ENCODE measurements at regions not wholly inside any gene's neighbourhood (a gene's known extent, or its start where the extent isn't known, plus 50 kb on each side); places are given as distances from the start of the nearest gene placed in this dataset.
"Not testable (repeated sequence)": the region's sequence is repeated elsewhere in the genome, so short reads cannot be mapped to it uniquely, and the experiment has no call there.

- H3K4me1 ChIP-seq: no peaks in the 10 kb centered on the region
- WGBS, 2 donors: 43 to 75% methylated on average over 1 of the region's 1 CpG
- no peaks in the 10 kb centered on the region for H3K9me3 ChIP-seq
- intact Hi-C loops (cut with DNase I): no loop called here
- H3K36me3 ChIP-seq: no peaks in the 10 kb centered on the region
- no peak overlapping the region for H3K4me3 ChIP-seq
- DNase-seq (no peak), FAIRE-seq (no peak), ATAC-seq (no peak)
- H3K27me3 ChIP-seq: no peaks in the 10 kb centered on the region
- TF ChIP-seq CTCF (IDR thresholded peaks at IDR 0.05): no peak
- H3K27ac ChIP-seq: no peak overlapping the region
Measured at GRCh38 chr2:35598310-35598709, 757.3 kb upstream of the CRIM1 start.

GRCh38 chr2:35591886-35592285 is 763.7 kb upstream of the CRIM1 start:
- no peak overlapping the region for H3K27ac ChIP-seq
- TF ChIP-seq CTCF (IDR thresholded peaks at IDR 0.05): no peak
- no peaks in the 10 kb centered on the region for H3K4me1 ChIP-seq
- WGBS, 2 donors: 67 to 91% methylated on average over 1 of the region's 1 CpG
- intact Hi-C loops (cut with DNase I): no loop called here
- FAIRE-seq (no peak), ATAC-seq (no peak), DNase-seq (no peak)
- H3K36me3 ChIP-seq: no peaks in the 10 kb centered on the region
- no peak overlapping the region for H3K4me3 ChIP-seq
- H3K27me3 ChIP-seq: no peaks in the 10 kb centered on the region
- H3K9me3 ChIP-seq: no peaks in the 10 kb centered on the region

- 81 to 83% methylated on average over 5 of the region's 5 CpGs for WGBS, 2 donors
- no peaks in the 10 kb centered on the region for H3K4me1 ChIP-seq
- FAIRE-seq (no peak), ATAC-seq (no peak), DNase-seq (no peak)
- H3K27me3 ChIP-seq: no peaks in the 10 kb centered on the region
- H3K4me3 ChIP-seq: no peak overlapping the region
- TF ChIP-seq CTCF (IDR thresholded peaks at IDR 0.05): no peak
- intact Hi-C loops (cut with DNase I): no loop called here
- H3K27ac ChIP-seq: no peak overlapping the region
- H3K36me3 ChIP-seq: no peaks in the 10 kb centered on the region
- H3K9me3 ChIP-seq: no peaks in the 10 kb centered on the region
Measured at GRCh38 chr2:35585972-35586371, 769.6 kb upstream of the CRIM1 start.

GRCh38 chr2:35582637-35583036 is 772.9 kb upstream of the CRIM1 start:
- Histone ChIP-seq H3K4me3 (no peak overlapping the region), H3K27ac (no peak overlapping the region), H3K9me3 (no peaks in the 10 kb centered on the region), H3K36me3 (no peaks in the 10 kb centered on the region), H3K27me3 (no peaks in the 10 kb centered on the region), H3K4me1 (no peaks in the 10 kb centered on the region)
- FAIRE-seq: no peak
- DNase-seq: no peak
- TF ChIP-seq CTCF (IDR thresholded peaks at IDR 0.05): no peak
- no peak for ATAC-seq
- WGBS, 2 donors: 71 to 78% methylated on average over 4 of the region's 4 CpGs
- intact Hi-C loops (cut with DNase I): no loop called here

- no peak overlapping the region for H3K27ac ChIP-seq
- no peak for ATAC-seq
- H3K9me3 ChIP-seq: no peaks in the 10 kb centered on the region
- H3K27me3 ChIP-seq: no peaks in the 10 kb centered on the region
- TF ChIP-seq CTCF (IDR thresholded peaks at IDR 0.05): no peak
- no peaks in the 10 kb centered on the region for H3K36me3 ChIP-seq
- WGBS, 2 donors: 92 to 96% methylated on average over 2 of the region's 2 CpGs
- no peak for DNase-seq
- H3K4me1 ChIP-seq: no peaks in the 10 kb centered on the region
- no peak overlapping the region for H3K4me3 ChIP-seq
- intact Hi-C loops (cut with DNase I): no loop called here
- no peak for FAIRE-seq
Measured at GRCh38 chr2:35580956-35581355, 774.6 kb upstream of the CRIM1 start.

- peak in 1 of 6 donors; percentile 35 for DNase-seq
- ATAC-seq; H3K9me3 ChIP-seq; H3K27me3 ChIP-seq; H3K36me3 ChIP-seq; H3K4me3 ChIP-seq; H3K27ac ChIP-seq; H3K4me1 ChIP-seq; intact Hi-C loops (cut with DNase I); FAIRE-seq: not testable (repeated sequence)
- WGBS, 2 donors: 80 to 82% methylated on average over 13 to 14 of the region's 14 CpGs
Measured at GRCh38 chr2:35568574-35568973, 787.0 kb upstream of the CRIM1 start.
